K562 (cell line): ENCODE measurements at regions not wholly inside any gene's neighbourhood (a gene's known extent, or its start where the extent isn't known, plus 50 kb on each side); places are given as distances from the start of the nearest gene placed in this dataset.

Experiments
- CTBP1 ChIP-seq: fragments of 450-650 bp; IDR thresholded peaks from 2 replicates; pipeline ENCODE4 v1.6.1; 2016; ENCODE audit warnings: borderline replicate concordance
- CTCF ChIP-seq, 3 experiments: IDR thresholded peaks in 2 of 3; conservative IDR thresholded peaks in 1 of 3; 2 replicates each; pipeline ENCODE4 v1.5.1; 2011 to 2012; ENCODE audit warnings: low read length in 3 of 3, mild to moderate bottlenecking in 3 of 3, control low read depth in 2 of 3, improper control_type of control experiment in 1 of 3, inconsistent platforms in 1 of 3, low read depth in 1 of 3, mixed read lengths in 1 of 3, moderate library complexity in 1 of 3; ENCODE audit not compliant: insufficient read depth in 2 of 3
- DLX4 ChIP-seq: fragments of 250-450 bp; sonication (Bioruptor Pico); IDR thresholded peaks from 2 replicates; pipeline ENCODE4 v1.6.1; 2021; ENCODE audit warnings: mild to moderate bottlenecking
- ELF1 ChIP-seq: fragments of 200-800 bp; sonication (Bioruptor generic); IDR thresholded peaks from 2 replicates; pipeline ENCODE4 v1.6.1; 2016; ENCODE audit warnings: missing genetic modification characterization, missing compliant biosample characterization
- FOS ChIP-seq: IDR thresholded peaks from 3 replicates; pipeline ENCODE4 v1.6.1; 2011; ENCODE audit not compliant: insufficient read length; ENCODE audit errors: extremely low read depth
- MAZ ChIP-seq, 2 experiments: fragments of 450-650 bp in 1 of 2; sonication (generic) in 1 of 2; formaldehyde crosslinking; IDR thresholded peaks in 1 of 2; conservative IDR thresholded peaks in 1 of 2; 2 replicates each; pipeline versions ENCODE4 v1.4.0 to v1.5.0; 2020; ENCODE audit warnings: mild to moderate bottlenecking in 1 of 2, missing genetic modification reagents in 1 of 2
- MECOM ChIP-seq: fragments of 250-450 bp; sonication (Bioruptor Pico); IDR thresholded peaks from 2 replicates; pipeline ENCODE4 v1.8.0; 2022; ENCODE audit warnings: inconsistent platforms
- NCOA2 ChIP-seq, 2 experiments: fragments of 450-650 bp; IDR thresholded peaks; 2 replicates each; pipeline ENCODE4 v1.6.1; 2018; ENCODE audit warnings: mild to moderate bottlenecking in 2 of 2, moderate library complexity in 1 of 2; ENCODE audit not compliant: partially characterized antibody in 2 of 2
- POLR2AphosphoS2 ChIP-seq: IDR thresholded peaks from 2 replicates; pipeline ENCODE4 v1.6.1; 2012; ENCODE audit warnings: low read length, improper control_type of control experiment
- POLR2AphosphoS5 ChIP-seq: IDR thresholded peaks from 2 replicates; pipeline ENCODE4 v1.6.1; 2011; ENCODE audit warnings: mild to moderate bottlenecking, low read depth, low read length, moderate library complexity; ENCODE audit not compliant: control insufficient read depth, insufficient read depth
- SMARCA5 ChIP-seq: fragments of 450-650 bp; IDR thresholded peaks from 2 replicates; pipeline ENCODE4 v1.6.1; 2016
- SMARCE1 ChIP-seq: fragments of 450-650 bp; IDR thresholded peaks from 2 replicates; pipeline ENCODE4 v1.7.1; 2016; ENCODE audit warnings: mild to moderate bottlenecking
- SPI1 ChIP-seq: IDR thresholded peaks from 2 replicates; pipeline ENCODE4 v1.6.1; 2011; ENCODE audit warnings: low read depth, low read length, control low read depth, borderline replicate concordance
- STAT5A ChIP-seq: IDR thresholded peaks from 2 replicates; pipeline ENCODE4 v1.6.1; 2012; ENCODE audit warnings: low read length, inconsistent platforms, borderline replicate concordance
- TEAD4 ChIP-seq, 2 experiments: sonication (generic) in 1 of 2; formaldehyde crosslinking in 1 of 2; IDR thresholded peaks; 2 replicates each; pipeline versions ENCODE4 v1.6.1 to v1.8.0; 2012 to 2022; ENCODE audit warnings: borderline replicate concordance in 1 of 2, inconsistent platforms in 1 of 2, low read length in 1 of 2, mild to moderate bottlenecking in 1 of 2, missing genetic modification reagents in 1 of 2
- ZNF134 ChIP-seq: fragments of 250-450 bp; sonication (Bioruptor Pico); conservative IDR thresholded peaks from 2 replicates; pipeline ENCODE4 v1.4.0; 2020
- ZNF165 ChIP-seq: fragments of 250-450 bp; sonication (Bioruptor Pico); IDR thresholded peaks from 2 replicates; pipeline ENCODE4 v1.4.0; 2020; ENCODE audit warnings: borderline replicate concordance
- ZNF175 ChIP-seq: fragments of 200-800 bp; sonication (Bioruptor generic); IDR thresholded peaks from 2 replicates; pipeline ENCODE4 v1.6.1; 2016; ENCODE audit warnings: low read depth, mild to moderate bottlenecking, missing genetic modification characterization, missing compliant biosample characterization
- ZNF197 ChIP-seq: fragments of 200-800 bp; sonication (Bioruptor generic); IDR thresholded peaks from 2 replicates; pipeline ENCODE4 v1.6.1; 2016; ENCODE audit warnings: low read depth, missing genetic modification characterization, missing compliant biosample characterization
- ZNF384 ChIP-seq: IDR thresholded peaks from 2 replicates; pipeline ENCODE4 v1.6.1; 2012; ENCODE audit warnings: low read depth, low read length, improper control_type of control experiment
- ZNF445 ChIP-seq: fragments of 250-450 bp; sonication (Bioruptor Pico); IDR thresholded peaks from 2 replicates; pipeline ENCODE4 v1.4.0; 2020; ENCODE audit warnings: low read depth, mild to moderate bottlenecking, moderate library complexity
- TF ChIP-seq, protein P1 (sequence below), 2 experiments: fragments of 450-650 bp; IDR thresholded peaks; 2 replicates each; pipeline ENCODE4 v1.6.1; 2016
- TF ChIP-seq, protein P2 (sequence below): fragments of 450-650 bp; IDR thresholded peaks from 2 replicates; pipeline ENCODE4 v1.6.1; 2018; ENCODE audit warnings: mild to moderate bottlenecking, low read depth; ENCODE audit not compliant: partially characterized antibody

DNA sequence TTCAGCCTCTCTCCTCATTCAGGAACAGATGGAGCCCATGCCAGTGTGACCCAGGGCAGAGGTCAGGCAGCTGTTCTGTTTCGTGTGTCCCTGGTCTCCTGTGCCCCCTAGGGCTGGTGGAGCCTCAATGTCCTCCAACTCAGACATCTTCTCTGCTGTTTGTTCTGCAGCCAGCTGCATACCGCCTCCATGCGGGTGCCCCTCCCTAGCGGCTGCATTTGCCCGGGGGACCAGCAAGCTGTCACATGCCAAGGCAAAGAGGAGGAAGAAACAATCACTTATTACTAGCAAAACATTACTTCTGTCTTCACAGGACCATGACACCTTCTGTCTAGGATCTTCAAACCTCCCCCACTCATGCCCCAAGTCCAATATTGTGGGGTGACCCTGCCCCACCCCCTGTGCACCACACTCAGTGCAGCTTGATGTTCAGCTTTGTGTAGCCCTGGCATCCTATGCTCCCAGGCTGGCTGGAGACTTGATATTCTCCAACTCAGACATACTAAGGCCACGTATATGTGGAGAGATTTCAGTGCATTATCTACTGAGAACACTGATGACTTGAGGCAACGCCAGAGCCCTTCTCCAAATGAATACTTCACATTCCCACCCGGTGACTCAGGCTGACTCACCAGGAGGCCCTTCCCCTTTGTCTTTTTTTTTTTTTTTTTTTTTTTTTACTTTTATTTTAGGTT lies 188.9 kb downstream of the SKIDA1 start (continued):
- no peak for TF ChIP-seq MECOM (CRISPR knock-in tag)
- peak; percentile 78 for TF ChIP-seq FOS
- no peak; a peak in 1 of 4 replicates for TF ChIP-seq MAZ (CRISPR knock-in tag; conservative IDR thresholded peaks at IDR 0.05 in 1 of 2, IDR thresholded peaks at IDR 0.05 in 1 of 2)
- no peak for TF ChIP-seq ZNF197 (CRISPR knock-in tag)
- TF ChIP-seq SMARCA5, result no peak
- TF ChIP-seq ELF1 (tag), result no peak
- peak; percentile 76 for TF ChIP-seq CTBP1
- TF ChIP-seq STAT5A, result peak; percentile 58; the same call in 1 of the 2 replicates
- TF ChIP-seq, protein P1, sequence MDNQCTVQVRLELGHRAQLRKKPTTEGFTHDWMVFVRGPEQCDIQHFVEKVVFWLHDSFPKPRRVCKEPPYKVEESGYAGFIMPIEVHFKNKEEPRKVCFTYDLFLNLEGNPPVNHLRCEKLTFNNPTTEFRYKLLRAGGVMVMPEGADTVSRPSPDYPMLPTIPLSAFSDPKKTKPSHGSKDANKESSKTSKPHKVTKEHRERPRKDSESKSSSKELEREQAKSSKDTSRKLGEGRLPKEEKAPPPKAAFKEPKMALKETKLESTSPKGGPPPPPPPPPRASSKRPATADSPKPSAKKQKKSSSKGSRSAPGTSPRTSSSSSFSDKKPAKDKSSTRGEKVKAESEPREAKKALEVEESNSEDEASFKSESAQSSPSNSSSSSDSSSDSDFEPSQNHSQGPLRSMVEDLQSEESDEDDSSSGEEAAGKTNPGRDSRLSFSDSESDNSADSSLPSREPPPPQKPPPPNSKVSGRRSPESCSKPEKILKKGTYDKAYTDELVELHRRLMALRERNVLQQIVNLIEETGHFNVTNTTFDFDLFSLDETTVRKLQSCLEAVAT (IDR thresholded peaks at IDR 0.05), result peak in 1 of 2 experiments; percentile 67; a peak in 1 of 4 replicates
- TF ChIP-seq SPI1, result peak; percentile 89
- TF ChIP-seq POLR2AphosphoS5, result peak; percentile 59; the same call in 1 of the 2 replicates
- no peak for TF ChIP-seq NCOA2 (IDR thresholded peaks at IDR 0.05; ENCODE audit: partially characterized antibody in 2 of 2)
- TF ChIP-seq ZNF134 (CRISPR knock-in tag), result no peak
- TF ChIP-seq CTCF (IDR thresholded peaks at IDR 0.05 in 2 of 3, conservative IDR thresholded peaks at IDR 0.05 in 1 of 3; ENCODE audit: insufficient read depth in 2 of 3, low read depth in 1 of 3, low read length in 3 of 3), result peak in 2 of 3 experiments; percentile 11; a peak in 1 of 6 replicates
- 0 out of 2 replicates have a peak, but pooled peaks have one; percentile 42 for TF ChIP-seq ZNF175 (CRISPR knock-in tag)
- TF ChIP-seq, protein P2, sequence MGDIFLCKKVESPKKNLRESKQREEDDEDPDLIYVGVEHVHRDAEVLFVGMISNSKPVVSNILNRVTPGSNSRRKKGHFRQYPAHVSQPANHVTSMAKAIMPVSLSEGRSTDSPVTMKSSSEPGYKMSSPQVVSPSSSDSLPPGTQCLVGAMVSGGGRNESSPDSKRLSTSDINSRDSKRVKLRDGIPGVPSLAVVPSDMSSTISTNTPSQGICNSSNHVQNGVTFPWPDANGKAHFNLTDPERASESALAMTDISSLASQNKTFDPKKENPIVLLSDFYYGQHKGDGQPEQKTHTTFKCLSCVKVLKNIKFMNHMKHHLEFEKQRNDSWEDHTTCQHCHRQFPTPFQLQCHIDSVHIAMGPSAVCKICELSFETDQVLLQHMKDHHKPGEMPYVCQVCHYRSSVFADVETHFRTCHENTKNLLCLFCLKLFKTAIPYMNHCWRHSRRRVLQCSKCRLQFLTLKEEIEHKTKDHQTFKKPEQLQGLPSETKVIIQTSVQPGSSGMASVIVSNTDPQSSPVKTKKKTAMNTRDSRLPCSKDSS, result no peak
- no peak for TF ChIP-seq ZNF445 (CRISPR knock-in tag)
- TF ChIP-seq ZNF384, result peak; percentile 99
- peak; percentile 99 for TF ChIP-seq SMARCE1
- TF ChIP-seq DLX4 (CRISPR knock-in tag), result no peak
- TF ChIP-seq TEAD4 (IDR thresholded peaks at IDR 0.05; ENCODE audit: low read length), result peak; percentile 93
- peak; percentile 92 for TF ChIP-seq TEAD4 (CRISPR knock-in tag; IDR thresholded peaks at IDR 0.05; ENCODE audit: borderline replicate concordance)
- no peak for TF ChIP-seq ZNF165 (CRISPR knock-in tag)
- TF ChIP-seq POLR2AphosphoS2, result no peak
